GM23248 (cell line): ENCODE measurements at regions not wholly inside any gene's neighbourhood (a gene's known extent, or its start where the extent isn't known, plus 50 kb on each side); places are given as distances from the start of the nearest gene placed in this dataset.

Experiments
- EZH2 ChIP-seq: fragments of 200-600 bp; sonication (generic); IDR thresholded peaks from 2 replicates; pipeline ENCODE4 v1.6.1; 2018; ENCODE audit warnings: antibody characterized with exemption, mild to moderate bottlenecking; ENCODE audit not compliant: insufficient read depth, poor library complexity, severe bottlenecking
- EZH2phosphoT487 ChIP-seq: fragments of 200-600 bp; sonication (generic); IDR thresholded peaks from 2 replicates; pipeline ENCODE4 v1.6.1; 2018; ENCODE audit warnings: antibody characterized with exemption, moderate library complexity, mild to moderate bottlenecking, low read depth; ENCODE audit not compliant: insufficient read depth

DNA sequence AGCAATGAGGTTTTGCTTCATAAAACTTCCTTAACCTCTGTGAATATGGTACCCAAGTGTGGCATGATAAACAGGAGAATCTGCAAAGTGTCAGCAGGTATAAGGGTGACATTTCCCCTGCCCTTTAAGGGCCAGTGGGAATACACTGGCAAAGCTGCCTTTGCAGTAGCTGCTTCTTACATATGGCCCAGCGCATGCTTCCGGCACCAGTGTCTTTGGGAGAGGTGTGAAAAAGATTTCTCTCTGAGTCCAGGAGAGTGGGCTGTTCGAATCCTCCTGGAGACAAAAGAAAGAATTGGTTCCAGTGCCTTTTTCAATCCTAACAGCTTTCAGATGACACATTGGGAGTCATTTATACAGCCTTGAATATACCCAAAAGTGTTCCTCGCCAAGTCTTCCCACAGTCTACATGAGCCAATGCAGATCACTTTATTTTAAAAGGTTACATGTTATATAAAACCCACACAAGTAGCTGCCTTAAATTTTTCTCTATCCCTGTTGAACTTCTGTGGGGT is 437.7 kb downstream of the PRKD1 start:
- TF ChIP-seq EZH2 (no peak), EZH2phosphoT487 (no peak)
